Tongue (tissue), 1 donor: ENCODE measurements at regions not wholly inside any gene's neighbourhood (a gene's known extent, or its start where the extent isn't known, plus 50 kb on each side); places are given as distances from the start of the nearest gene placed in this dataset.
A peak's percentile ranks its signal among the peaks of the same experiment; 100 is the strongest.

ENCODE experiments used
- DNase-seq: peaks from one replicate; pipeline ENCODE4 v3.0.0-alpha.2; 2015

DNA sequence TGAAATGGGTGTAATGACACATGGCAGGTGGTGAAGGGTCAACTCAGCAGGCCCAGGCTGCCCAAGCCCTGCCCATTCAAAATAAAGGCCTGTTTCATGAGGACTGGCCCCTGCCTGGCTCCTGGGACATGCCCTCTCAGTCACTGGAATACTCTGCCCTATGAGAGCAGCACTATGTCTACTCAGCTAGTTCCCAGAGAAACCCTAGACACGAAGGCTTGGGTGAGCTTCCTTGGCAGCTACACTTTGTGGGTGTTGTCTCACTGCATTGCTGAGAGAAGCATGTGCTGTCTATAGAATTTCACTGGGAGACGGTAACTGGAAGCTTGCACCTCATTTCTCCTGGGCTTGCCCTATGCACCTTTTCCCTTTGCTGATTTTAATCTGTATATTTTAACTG lies 752.8 kb downstream of the LIG4 start:
- no peak for DNase-seq

DNA sequence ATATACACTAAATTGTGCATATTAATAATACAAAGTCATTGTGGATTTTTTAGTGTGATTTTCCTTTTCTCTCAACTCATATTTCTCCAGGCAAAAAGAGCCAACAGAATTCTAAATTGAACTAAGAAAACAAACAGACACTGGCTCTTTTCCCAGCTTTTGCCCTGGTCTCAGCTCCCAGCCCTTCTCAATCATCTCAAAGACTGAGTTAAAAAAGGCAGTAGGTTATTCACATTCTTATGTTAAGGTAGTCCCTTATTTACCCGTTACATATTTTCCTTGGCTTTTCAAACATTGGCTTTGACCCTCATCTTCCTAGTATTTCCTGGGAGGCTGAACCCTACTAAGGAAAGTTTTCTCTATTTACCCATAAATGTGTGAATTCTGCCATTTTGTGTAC lies 753.6 kb downstream of the LIG4 start:
- DNase-seq = no peak

DNA sequence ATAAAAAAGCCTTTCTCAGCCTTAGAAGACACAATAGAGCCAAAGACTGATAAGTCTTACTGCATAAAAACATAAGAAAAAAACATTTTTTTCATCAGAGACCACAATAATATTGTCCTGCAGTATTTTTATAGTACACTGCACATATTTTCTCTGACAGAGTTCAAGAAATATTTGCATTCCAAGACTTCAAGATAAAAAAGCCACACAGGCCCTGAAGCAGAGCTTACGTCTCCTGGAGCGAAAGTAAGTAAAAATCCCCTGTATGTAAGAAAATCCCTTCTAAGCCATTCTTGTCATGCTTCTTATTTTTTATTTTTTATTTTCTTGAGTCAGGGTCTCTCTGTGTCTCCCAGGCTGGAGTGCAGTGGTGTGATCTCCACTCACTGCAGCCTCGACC lies 755.9 kb downstream of the LIG4 start:
- no peak for DNase-seq

DNA sequence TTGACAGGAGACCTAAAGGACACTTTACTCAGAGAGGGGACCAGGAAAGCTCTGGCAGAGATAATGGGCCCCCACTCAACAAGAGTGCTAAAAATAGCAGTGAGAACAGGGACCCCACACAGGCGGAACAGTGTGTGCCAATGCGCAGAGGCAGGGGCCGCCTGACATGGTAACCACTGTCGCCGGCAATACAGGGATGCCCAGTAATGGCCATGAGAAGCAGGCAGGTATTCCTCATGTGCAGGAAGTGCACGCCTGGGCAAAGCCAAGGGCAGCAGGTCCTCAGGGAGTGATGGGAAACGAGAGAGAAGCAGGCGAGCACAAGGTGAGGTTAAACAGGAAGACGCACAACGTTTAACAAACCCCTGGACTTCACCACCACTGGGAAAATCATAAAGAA lies 757.1 kb downstream of the LIG4 start:
- DNase-seq = no peak

DNA sequence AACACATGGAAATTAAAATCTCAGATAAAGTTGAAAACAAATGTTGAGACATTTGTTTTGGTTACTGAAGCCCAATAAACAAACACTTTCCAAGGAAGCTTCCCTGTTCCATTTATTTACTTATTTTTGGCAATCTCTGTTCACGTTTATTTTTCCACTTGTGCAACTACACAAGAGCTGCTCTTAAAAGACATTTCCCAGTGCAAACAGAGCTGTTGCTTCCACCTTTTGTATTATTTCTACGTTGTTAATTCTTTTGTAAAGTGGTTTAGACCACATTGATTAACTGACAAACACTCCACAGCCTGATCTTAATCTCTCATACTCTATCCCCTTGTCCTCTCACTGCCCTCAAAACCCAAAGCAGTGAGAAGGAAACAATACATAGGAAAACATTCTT lies 757.6 kb downstream of the LIG4 start:
- peak; percentile 2 for DNase-seq

DNA sequence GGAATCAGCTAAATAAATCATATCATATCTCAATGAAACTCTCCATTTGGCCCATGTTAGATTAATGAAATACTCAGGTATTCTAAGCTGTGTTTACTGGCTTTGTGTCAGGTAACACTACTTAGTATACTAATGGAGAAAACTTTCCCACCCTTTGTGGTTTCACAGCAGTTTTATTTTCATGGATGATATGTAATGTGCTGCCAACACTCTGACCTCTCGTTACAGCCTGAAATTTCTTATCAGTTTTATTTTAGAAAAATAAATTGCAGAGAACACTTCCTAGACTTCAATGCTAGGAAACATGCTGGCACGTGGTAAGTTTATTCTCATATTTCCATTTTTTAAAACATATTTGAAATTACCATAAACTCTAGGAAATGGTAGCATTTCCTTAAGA lies 758.9 kb downstream of the LIG4 start:
- no peak for DNase-seq

DNA sequence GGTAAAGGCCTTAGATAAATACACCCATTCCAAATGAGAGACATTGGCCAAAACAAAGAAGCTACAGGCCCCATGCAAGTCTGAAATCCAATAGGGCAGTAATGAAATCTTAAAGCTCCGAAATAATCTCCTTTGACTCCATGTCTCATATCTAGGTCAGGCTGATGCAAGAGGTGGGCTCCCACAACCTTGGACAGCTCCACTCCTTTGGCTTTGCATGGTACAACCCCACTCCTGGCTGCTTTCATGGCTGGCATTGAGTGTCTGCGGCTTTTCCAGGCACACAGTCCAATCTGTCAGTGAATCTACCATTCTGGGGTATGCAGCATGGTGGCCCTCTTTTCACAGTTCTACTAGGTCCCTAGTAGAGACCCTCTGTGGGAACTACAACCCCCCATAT lies 762.5 kb downstream of the LIG4 start:
- DNase-seq = no peak

DNA sequence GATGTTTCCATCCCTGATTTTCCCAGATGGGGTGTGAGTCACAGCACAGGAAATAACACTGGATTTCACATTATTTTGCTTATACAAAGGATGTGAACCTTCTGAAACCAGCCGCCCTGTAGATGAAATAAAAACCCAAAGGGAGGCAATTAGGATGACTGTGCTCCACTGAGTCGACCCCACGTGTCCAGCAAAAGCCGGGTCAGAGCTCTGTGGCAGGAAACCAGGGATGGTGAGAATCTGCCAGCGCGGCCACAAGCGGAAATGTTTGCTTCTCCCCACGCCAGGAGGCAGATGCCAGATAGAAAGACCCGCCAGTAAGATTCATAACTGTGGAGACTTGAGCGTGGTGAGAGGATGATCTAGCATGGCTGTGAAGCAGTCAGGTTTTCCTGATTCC lies 764.4 kb downstream of the LIG4 start:
- DNase-seq = peak; percentile 3

DNA sequence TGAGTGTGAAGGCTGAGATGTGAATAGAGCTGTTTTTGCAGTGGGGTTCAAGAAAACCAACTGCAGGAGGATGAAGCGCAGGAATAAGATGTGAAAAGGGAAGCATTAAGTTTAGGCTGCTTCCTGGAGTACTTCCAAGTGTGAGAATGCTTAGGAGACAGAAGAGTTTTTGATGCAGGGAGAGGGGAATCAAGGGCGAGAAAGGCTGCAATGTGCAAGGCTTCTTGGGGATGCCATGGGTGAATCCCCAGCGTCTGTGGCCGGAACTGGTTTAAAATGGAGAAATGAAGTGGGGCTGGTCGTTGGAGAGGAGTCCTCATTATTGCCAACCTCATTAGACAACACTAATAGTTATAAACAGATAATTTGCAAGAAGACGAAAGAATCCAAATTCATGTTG lies 764.9 kb downstream of the LIG4 start:
- no peak for DNase-seq

DNA sequence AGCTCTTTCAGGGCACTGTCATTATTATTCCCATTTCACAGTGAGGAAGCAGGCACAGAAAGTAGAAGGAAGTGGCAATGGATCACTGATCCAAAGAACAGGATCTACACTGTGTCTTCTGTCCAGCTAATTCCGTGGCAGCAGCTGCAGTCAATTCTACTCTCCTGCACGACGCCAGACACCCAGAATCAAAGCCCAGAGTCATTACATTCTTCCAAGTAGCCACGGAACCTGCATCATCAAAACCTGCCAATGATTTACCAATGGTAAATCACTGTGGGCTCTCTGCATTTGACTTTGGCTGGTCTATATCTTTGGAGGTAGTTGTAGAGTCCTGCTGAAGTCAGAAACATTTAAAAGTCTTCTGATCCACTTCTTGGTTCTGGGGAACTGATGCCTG lies 767.7 kb downstream of the LIG4 start:
- DNase-seq = no peak

DNA sequence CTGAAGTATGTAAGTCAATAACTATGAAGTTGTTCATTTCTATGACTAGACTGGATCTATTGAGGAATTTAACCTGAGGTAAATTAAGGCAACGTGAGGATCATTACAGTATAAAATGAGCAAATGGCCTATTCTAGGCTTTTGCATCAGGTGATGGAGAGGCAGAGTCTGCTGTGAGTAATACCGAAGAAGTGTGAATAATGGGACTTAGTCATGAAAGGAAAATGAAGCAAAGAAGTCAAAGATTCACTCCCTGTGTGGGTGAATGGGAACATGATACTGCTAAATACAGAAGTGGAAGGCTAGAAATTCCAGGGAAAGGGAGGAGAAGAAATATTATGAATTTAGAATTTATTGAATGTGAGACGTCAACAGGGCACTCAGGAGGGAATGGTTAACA lies 774.1 kb downstream of the LIG4 start:
- DNase-seq = no peak

DNA sequence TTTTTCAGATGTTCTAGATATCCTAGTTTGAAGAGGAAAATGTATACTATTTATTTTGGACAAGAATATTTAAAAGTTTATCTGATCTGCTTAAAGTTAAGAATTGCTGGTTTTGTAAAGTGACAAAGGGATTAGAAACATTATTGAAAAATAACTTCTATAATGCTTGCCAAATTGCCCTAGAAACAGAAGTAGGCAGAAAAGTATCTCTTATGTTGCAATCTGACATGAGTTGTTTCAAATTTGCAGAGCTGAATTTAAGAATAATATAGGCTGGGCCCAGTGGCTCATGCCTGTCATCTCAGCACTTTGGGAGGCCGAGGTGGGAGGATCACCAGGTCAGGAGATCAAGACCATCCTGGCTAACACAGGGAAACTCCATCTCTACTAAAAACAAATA lies 777.1 kb downstream of the LIG4 start:
- no peak for DNase-seq

DNA sequence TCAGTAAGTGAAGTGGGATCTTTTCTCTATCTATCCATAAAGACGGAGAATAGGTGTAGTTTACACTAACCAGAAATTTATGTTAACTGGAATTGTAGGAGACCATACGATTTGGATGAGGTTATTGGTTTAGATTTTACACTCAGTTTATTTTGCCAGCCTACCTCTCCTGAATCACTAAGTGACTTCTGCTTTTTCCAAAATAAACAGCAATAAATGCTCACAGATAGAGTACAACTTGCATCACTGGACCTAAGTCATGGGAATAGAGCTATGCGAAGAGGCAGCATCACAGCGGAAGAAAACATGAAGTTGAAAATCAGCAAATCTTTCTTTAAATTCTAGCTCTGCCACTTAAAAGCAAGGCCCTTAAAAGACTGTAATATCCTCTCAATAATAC lies 781.0 kb downstream of the LIG4 start:
- DNase-seq = no peak

DNA sequence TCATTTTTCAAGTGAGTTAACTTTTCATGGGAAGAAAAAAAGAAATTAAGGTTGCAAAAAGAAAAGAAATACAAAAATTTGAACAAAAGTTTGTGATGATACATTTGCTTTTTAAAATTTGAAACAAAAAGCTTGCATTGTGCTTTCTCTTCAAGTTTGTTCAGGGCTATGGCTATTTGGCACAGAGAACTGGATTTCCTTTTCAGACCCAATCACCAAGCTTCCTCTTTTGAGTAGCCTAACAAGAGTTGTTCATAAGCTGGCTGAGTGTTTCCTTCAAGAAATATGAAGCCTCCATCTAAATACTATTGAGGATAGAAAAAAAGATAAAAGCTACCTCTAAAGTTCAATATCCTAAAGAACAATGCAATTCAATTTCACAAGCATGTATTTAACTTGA lies 787.8 kb downstream of the LIG4 start:
- no peak for DNase-seq

DNA sequence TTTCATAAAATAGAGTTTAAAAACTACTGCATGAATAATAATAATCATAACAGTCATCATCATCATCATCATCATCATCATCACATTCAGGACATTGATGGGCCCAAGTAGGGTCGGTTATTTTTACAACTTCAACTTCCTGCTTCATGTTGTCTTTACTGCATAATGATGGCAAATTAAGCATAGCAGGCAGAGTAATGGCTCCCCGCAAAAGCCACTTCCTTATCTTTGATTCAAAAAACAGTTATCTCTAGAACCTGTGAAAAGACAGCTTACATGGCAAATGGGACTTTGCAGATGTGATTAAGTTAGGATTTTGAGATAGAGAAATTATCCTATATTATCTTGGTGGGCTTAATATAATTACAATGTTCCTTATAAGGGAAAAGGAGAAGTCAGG lies 792.9 kb downstream of the LIG4 start:
- no peak for DNase-seq

DNA sequence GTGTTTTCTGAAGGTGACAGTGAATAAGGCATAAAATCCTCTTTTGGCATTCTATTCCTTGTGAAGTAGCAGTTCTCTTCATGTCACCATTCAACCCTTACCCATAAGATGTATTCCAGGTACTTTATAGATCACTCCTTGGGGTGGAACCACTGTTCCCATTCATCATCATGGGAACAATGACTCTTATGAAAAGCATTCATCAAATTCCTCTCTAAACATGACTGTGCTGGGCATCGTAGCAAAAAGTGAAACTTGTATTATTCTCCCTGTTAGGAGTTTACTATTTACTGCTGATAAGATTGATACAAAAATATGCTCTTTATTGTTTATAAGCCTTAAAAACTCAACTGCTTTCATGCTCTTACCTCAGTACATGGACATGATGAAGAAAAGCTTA lies 793.4 kb downstream of the LIG4 start:
- no peak for DNase-seq

DNA sequence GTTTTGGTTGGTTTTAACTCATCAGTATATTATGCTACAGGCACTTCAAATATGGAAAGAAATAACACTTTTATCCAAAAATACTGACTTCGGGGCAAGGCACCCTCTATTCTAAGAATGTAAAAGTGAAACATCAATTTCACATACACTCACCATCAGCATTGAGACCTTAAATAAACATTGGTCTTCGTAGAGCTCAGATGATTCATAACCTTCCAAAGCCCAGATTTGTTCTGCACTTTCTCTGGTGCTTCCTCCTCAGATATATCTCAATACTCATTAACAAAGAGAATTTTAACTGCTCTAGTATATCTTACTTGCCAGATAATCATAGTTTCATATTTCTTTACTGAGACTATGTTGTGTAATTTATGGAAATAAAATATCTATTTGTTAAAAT lies 794.3 kb downstream of the LIG4 start:
- DNase-seq = no peak

DNA sequence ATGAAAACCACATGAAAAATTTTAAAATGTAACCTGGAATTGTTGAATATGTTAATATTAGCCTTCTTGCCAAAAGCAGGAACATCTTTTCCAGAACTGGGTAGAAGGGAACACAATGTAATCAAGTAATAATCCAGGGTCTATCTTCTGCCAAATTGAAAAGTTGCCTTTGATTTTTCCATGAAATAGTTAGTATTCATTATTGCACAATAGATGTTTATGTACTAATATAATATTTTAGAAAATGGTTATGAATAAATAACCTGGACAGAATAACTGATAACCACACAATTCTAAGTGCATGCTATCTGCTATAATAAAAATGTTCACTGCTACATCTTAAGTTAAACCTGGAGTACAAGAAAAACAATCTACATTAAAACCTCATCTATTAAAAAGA lies 802.3 kb downstream of the LIG4 start:
- DNase-seq = no peak

DNA sequence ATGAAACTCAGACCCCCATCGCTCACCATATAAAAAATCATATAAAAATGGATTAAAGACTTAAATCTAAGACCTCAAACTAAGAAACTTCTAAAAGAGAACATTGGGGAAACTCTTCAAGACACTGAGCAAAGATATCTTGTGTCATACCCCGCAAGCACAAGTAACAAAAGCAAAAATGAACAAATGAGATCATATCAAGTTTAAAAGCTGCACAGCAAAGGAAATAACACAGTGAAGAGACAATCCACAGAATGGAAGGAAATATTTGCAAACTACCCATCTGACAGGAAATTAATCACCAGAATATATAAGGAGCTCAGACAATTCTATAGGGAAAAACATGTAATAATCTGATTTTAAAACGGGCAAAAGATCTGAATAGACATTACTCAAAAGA lies 808.3 kb downstream of the LIG4 start:
- no peak for DNase-seq

DNA sequence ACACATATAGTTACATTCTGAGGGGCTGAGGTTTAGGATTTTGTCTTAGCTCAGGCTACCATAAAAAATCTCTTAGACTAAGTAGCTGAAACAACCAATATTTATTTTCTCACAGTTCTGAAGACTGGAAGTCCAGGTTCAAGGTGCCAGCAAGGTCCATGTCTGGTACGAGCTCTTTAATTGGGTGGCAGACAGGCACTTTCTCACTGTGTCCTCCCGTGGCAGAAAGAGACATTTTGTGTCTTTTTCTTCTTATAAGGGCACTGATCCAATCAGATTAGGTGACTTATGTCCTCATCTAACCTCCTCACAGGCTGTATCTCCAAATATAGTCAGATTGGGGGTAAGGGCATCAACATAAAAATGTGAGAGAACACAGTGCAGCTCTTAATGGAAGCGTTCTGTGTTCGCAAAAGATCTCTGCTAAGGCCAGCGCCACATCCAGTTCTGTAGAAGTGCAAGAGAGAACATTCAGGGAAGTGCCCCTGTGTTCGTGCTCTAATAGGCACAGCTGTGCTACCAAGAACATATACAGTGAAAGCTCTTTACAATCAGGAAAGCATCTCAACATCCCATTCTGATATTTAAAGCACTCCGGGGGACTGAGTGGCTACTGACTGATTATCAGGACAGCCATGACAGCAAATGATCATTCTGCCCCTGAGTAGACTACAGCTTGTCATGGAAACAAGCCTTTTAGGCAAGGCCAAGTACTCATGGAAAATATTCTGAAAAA lies 819.2 kb downstream of the LIG4 start:
- DNase-seq = no peak

DNA sequence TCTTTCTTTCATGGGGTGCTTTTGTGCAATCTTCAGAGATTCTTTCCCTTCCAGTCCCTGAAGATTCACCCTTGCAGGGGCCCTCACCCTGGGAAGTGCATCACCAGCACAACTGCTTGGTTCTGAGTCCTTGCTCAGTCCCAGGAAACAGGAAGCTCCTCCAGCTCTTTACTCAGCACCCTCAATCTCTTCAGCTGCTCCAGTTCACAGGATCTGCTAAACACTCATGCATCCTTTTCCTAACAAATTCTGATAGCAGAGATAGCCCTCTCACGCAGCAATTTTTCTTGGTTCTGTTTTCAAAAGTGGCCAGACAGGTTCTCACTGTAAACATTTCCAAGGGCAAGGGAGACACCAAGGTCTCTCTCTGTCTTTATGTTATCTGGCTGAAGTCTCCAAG lies 823.1 kb downstream of the LIG4 start:
- no peak for DNase-seq

DNA sequence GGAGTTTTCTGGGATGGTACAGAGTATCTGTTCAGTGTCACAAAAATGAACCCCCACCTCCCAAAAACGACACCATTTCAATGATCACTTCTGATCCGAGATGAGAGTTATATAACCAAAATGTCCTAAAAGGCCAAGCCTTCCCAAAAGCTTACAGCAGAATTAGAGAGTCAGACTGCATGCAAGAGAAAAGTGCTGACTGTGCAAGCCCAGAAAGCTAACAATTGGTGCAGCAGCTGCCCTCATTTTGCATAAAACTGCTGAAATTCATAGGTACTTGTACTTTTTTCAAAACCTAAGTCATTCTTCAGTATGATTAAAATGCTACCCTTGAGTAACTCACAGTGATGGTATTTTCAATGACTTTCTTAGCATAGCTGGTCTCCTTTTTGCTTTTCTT lies 819.6 kb upstream of the ARGLU1 start:
- no peak for DNase-seq

DNA sequence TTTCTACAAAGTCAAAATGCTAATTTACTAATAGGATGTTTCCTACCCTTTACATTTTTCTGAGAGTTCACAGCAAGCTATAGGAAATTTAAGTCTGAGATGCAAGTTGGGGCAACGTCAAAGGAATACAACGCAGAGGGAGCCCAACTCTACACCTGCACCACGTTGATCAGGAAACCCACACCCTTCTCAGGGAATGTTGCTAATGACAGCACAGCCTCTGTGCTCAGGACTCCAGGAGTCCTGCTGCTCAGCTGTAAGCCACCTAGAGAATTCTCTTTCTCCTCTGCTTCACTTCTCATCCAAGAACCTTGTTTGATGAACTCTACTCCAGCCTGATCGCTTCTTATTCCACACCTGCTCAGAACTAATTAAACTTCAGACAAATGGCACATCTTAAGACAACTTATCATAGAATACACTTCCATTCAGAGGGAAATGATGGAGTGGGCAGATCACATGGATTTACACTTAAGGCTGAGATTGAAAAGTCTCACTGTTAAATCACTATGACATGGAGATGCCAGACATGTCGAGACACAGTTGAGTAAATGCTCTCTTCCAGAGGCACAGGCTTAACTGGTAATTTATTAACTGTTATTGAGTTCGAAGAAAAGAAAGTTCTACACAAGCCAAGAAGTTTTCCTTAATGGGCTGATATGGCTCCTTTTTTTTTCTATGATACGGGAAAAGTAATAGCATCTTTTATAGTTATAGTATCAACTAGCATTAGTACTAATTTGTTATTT lies 811.6 kb upstream of the ARGLU1 start:
- DNase-seq = no peak

DNA sequence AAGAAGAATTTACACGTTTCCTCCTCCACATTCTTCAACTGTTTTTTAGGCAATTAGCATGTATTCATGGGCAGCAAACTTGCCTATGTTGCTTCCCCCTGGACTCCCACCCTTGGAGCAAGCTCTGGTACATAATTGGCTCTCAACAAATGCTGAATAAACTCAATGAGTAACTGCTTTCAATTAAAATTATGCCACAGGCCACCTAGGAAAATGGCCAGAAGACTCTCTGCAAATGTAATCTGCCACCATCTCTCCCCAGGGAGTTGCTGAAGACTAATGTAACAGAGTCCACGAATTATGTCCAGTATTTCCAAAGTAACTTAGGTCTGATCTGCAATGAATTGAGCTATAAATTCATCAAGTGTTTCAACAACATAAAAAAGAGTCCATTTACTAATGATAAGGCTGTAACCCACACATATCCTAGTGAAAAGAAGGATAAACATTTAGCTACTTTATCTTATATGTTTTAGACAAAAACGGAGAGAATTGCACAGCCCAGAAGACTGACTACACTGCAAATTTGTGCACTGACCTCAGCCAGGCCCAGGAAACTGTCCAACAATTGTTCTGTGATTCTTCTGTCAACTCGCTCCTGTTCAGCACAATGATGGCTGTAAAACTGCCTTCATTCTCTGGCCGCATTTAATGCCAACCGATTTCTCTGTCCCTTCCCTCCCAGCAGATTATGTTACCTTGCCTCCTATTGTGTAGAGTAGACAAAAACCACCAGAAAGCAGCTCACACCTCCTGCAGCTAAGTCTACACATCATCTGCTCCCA lies 808.6 kb upstream of the ARGLU1 start:
- no peak for DNase-seq
